Renal cortical epithelial cell (primary cell): ENCODE measurements at regions not wholly inside any gene's neighbourhood (a gene's known extent, or its start where the extent isn't known, plus 50 kb on each side); places are given as distances from the start of the nearest gene placed in this dataset.

ENCODE experiments used
- DNase-seq: peaks from one replicate; pipeline ENCODE4 v3.0.0-alpha.2; 2011; ENCODE audit warnings: low read depth

- DNase-seq = no peak
Observed at GRCh38 chr5:159385536-159385935, 55.2 kb upstream of the IL12B start.

- no peak for DNase-seq
Observed at GRCh38 chr5:159386028-159386711, 55.9 kb upstream of the IL12B start.

- DNase-seq = no peak
Observed at GRCh38 chr5:159392871-159393270, 62.6 kb upstream of the IL12B start.

GRCh38 chr5:159393854-159394274 is 63.6 kb upstream of the IL12B start:
- DNase-seq = no peak

GRCh38 chr5:159395202-159395601 is 64.9 kb upstream of the IL12B start:
- DNase-seq = no peak

GRCh38 chr5:159398936-159399335 is 68.6 kb upstream of the IL12B start:
- no peak for DNase-seq

- no peak for DNase-seq
Observed at GRCh38 chr5:159400476-159400875, 70.2 kb upstream of the IL12B start.

- DNase-seq = no peak
Observed at GRCh38 chr5:159402311-159402710, 72.0 kb upstream of the IL12B start.

- no peak for DNase-seq
Observed at GRCh38 chr5:159402856-159403255, 72.6 kb upstream of the IL12B start.

- DNase-seq = peak; percentile 44
Observed at GRCh38 chr5:159403906-159404681, 73.8 kb upstream of the IL12B start.

GRCh38 chr5:159405611-159406031 is 75.3 kb upstream of the IL12B start:
- no peak for DNase-seq

GRCh38 chr5:159406571-159406970 is 76.3 kb upstream of the IL12B start:
- DNase-seq = no peak

- DNase-seq = no peak
Observed at GRCh38 chr5:159409801-159410200, 79.5 kb upstream of the IL12B start.

- peak; percentile 3 for DNase-seq
Observed at GRCh38 chr5:159410480-159410879, 80.2 kb upstream of the IL12B start.

- no peak for DNase-seq
Observed at GRCh38 chr5:159411115-159411514, 80.8 kb upstream of the IL12B start.

GRCh38 chr5:159412284-159413046 is 82.2 kb upstream of the IL12B start:
- peak; percentile 12 for DNase-seq

- DNase-seq = no peak
Observed at GRCh38 chr5:159414021-159414420, 83.7 kb upstream of the IL12B start.

- no peak for DNase-seq
Observed at GRCh38 chr5:159415301-159415937, 85.1 kb upstream of the IL12B start.

GRCh38 chr5:159416438-159416837 is 86.2 kb upstream of the IL12B start:
- no peak for DNase-seq

GRCh38 chr5:159417170-159417569 is 86.9 kb upstream of the IL12B start:
- DNase-seq = no peak

- DNase-seq = no peak
Observed at GRCh38 chr5:159419576-159419975, 89.3 kb upstream of the IL12B start.

GRCh38 chr5:159420940-159421339 is 90.7 kb upstream of the IL12B start:
- DNase-seq = no peak
